Muscle of leg (tissue), 3 donors: ENCODE measurements at regions not wholly inside any gene's neighbourhood (a gene's known extent, or its start where the extent isn't known, plus 50 kb on each side); places are given as distances from the start of the nearest gene placed in this dataset.

Experiments used
- DNase-seq: peaks from one replicate; pipeline ENCODE4 v3.0.0; 2013
- H3K27ac ChIP-seq: one replicate; pipeline ENCODE4 v1.5.1; 2013; ENCODE audit warnings: mild to moderate bottlenecking, low read length, control low read depth
- H3K27me3 ChIP-seq: one replicate; pipeline ENCODE4 v1.6.1; 2013; ENCODE audit warnings: low read length; ENCODE audit not compliant: control insufficient read depth, insufficient read depth
- H3K36me3 ChIP-seq: one replicate; pipeline ENCODE4 v1.6.1; 2013; ENCODE audit warnings: low read length; ENCODE audit not compliant: control insufficient read depth, insufficient read depth
- H3K4me1 ChIP-seq: one replicate; pipeline ENCODE4 v1.6.1; 2013; ENCODE audit warnings: low read length; ENCODE audit not compliant: control insufficient read depth, insufficient read depth
- H3K4me3 ChIP-seq: one replicate; pipeline ENCODE4 v1.5.1; 2013; ENCODE audit warnings: low read length, control low read depth
- H3K9me3 ChIP-seq: replicated peaks from 2 replicates; pipeline ENCODE4 v1.6.1; 2013; ENCODE audit warnings: low read depth, low read length; ENCODE audit not compliant: control insufficient read depth
- WGBS: methylation state at CpG from one replicate; pipeline ENCODE4 v1.1.5; 2013; ENCODE audit warnings: missing lambda C conversion rate; ENCODE audit not compliant: insufficient coverage; 5-methylcytosine and 5-hydroxymethylcytosine counted together

GRCh38 chr12:126558219-126558618 lies 1493.0 kb downstream of the AACS start:
- no peak for DNase-seq
- H3K36me3 ChIP-seq: no peaks in the 10 kb centered on the region
- no peaks in the 10 kb centered on the region for H3K4me1 ChIP-seq
- WGBS: 85% methylated on average over 1 of the region's 2 CpGs
- H3K27ac ChIP-seq: no peak overlapping the region
- H3K4me3 ChIP-seq: no peak overlapping the region
- H3K9me3 ChIP-seq: peaks cover 3% of the 10 kb centered on the region
- H3K27me3 ChIP-seq: no peaks in the 10 kb centered on the region

GRCh38 chr12:126558810-126559209 lies 1493.6 kb downstream of the AACS start:
- no peaks in the 10 kb centered on the region for H3K36me3 ChIP-seq
- no peaks in the 10 kb centered on the region for H3K4me1 ChIP-seq
- H3K4me3 ChIP-seq: no peak overlapping the region
- no peaks in the 10 kb centered on the region for H3K9me3 ChIP-seq
- no peak for DNase-seq
- H3K27ac ChIP-seq: no peak overlapping the region
- WGBS: no CpG with 5 or more reads among the region's 3 CpGs
- H3K27me3 ChIP-seq: no peaks in the 10 kb centered on the region

- Histone ChIP-seq H3K4me3 (no peak overlapping the region), H3K9me3 (no peaks in the 10 kb centered on the region), H3K4me1 (no peaks in the 10 kb centered on the region), H3K36me3 (no peaks in the 10 kb centered on the region), H3K27ac (no peak overlapping the region), H3K27me3 (no peaks in the 10 kb centered on the region)
- WGBS: 80% methylated on average over 14 of the region's 18 CpGs
- no peak for DNase-seq
These were observed 1501.8 kb downstream of the AACS start for GRCh38 chr12:126567016-126567415.

GRCh38 chr12:126569706-126570105 lies 1504.5 kb downstream of the AACS start:
- 58% methylated on average over 5 of the region's 5 CpGs for WGBS
- no peak for DNase-seq

GRCh38 chr12:126570566-126570965 lies 1505.3 kb downstream of the AACS start:
- WGBS: no CpG with 5 or more reads among the region's 3 CpGs
- Histone ChIP-seq H3K36me3 (no peaks in the 10 kb centered on the region), H3K27ac (no peak overlapping the region), H3K9me3 (no peaks in the 10 kb centered on the region), H3K4me1 (no peaks in the 10 kb centered on the region), H3K27me3 (no peaks in the 10 kb centered on the region), H3K4me3 (no peak overlapping the region)
- DNase-seq: no peak

More at GRCh38 chr12:126569706-126570105, 1504.5 kb downstream of the AACS start:
- Histone ChIP-seq H3K4me3 (no peak overlapping the region), H3K36me3 (no peaks in the 10 kb centered on the region), H3K4me1 (no peaks in the 10 kb centered on the region), H3K27ac (no peak overlapping the region), H3K9me3 (no peaks in the 10 kb centered on the region), H3K27me3 (no peaks in the 10 kb centered on the region)

GRCh38 chr12:126572170-126572569 lies 1506.9 kb downstream of the AACS start:
- Histone ChIP-seq H3K27ac (no peak overlapping the region), H3K36me3 (no peaks in the 10 kb centered on the region), H3K27me3 (no peaks in the 10 kb centered on the region), H3K4me1 (no peaks in the 10 kb centered on the region), H3K4me3 (no peak overlapping the region), H3K9me3 (no peaks in the 10 kb centered on the region)
- no peak for DNase-seq

- Histone ChIP-seq H3K4me1 (no peaks in the 10 kb centered on the region), H3K27me3 (no peaks in the 10 kb centered on the region), H3K36me3 (no peaks in the 10 kb centered on the region), H3K27ac (no peak overlapping the region), H3K4me3 (no peak overlapping the region), H3K9me3 (no peaks in the 10 kb centered on the region)
- no peak for DNase-seq
These were observed 1516.4 kb downstream of the AACS start for GRCh38 chr12:126581655-126582054.

GRCh38 chr12:126582231-126582630 lies 1517.0 kb downstream of the AACS start:
- H3K27ac ChIP-seq: no peak overlapping the region
- WGBS: 57% methylated on average over 2 of the region's 3 CpGs

GRCh38 chr12:126588586-126589249 lies 1523.5 kb downstream of the AACS start:
- no peaks in the 10 kb centered on the region for H3K36me3 ChIP-seq
- H3K4me1 ChIP-seq: no peaks in the 10 kb centered on the region

More at GRCh38 chr12:126582231-126582630, 1517.0 kb downstream of the AACS start:
- Histone ChIP-seq H3K9me3 (no peaks in the 10 kb centered on the region), H3K27me3 (no peaks in the 10 kb centered on the region), H3K36me3 (no peaks in the 10 kb centered on the region), H3K4me3 (no peak overlapping the region), H3K4me1 (no peaks in the 10 kb centered on the region)
- DNase-seq: no peak

GRCh38 chr12:126591533-126591932 lies 1526.3 kb downstream of the AACS start:
- H3K4me3 ChIP-seq: no peak overlapping the region
- WGBS: no CpG with 5 or more reads among the region's 2 CpGs
- H3K27me3 ChIP-seq: no peaks in the 10 kb centered on the region
- no peak overlapping the region for H3K27ac ChIP-seq
- no peaks in the 10 kb centered on the region for H3K4me1 ChIP-seq
- no peaks in the 10 kb centered on the region for H3K9me3 ChIP-seq
- no peaks in the 10 kb centered on the region for H3K36me3 ChIP-seq
- DNase-seq: no peak

More at GRCh38 chr12:126588586-126589249, 1523.5 kb downstream of the AACS start:
- no peak overlapping the region for H3K4me3 ChIP-seq
- no peaks in the 10 kb centered on the region for H3K9me3 ChIP-seq
- no peak for DNase-seq
- WGBS: 69% methylated on average over 5 of the region's 8 CpGs
- no peaks in the 10 kb centered on the region for H3K27me3 ChIP-seq
- no peak overlapping the region for H3K27ac ChIP-seq
